Fibroblast of the conjunctiva (primary cell): ENCODE measurements at regions not wholly inside any gene's neighbourhood (a gene's known extent, or its start where the extent isn't known, plus 50 kb on each side); places are given as distances from the start of the nearest gene placed in this dataset.

Experiments used
- DNase-seq: peaks from one replicate; pipeline ENCODE4 v3.0.0-alpha.2; 2010; ENCODE audit warnings: low read depth

GRCh38 chr6:105815661-105816555 lies 270.2 kb upstream of the PRDM1 start:
- no peak for DNase-seq

DNA sequence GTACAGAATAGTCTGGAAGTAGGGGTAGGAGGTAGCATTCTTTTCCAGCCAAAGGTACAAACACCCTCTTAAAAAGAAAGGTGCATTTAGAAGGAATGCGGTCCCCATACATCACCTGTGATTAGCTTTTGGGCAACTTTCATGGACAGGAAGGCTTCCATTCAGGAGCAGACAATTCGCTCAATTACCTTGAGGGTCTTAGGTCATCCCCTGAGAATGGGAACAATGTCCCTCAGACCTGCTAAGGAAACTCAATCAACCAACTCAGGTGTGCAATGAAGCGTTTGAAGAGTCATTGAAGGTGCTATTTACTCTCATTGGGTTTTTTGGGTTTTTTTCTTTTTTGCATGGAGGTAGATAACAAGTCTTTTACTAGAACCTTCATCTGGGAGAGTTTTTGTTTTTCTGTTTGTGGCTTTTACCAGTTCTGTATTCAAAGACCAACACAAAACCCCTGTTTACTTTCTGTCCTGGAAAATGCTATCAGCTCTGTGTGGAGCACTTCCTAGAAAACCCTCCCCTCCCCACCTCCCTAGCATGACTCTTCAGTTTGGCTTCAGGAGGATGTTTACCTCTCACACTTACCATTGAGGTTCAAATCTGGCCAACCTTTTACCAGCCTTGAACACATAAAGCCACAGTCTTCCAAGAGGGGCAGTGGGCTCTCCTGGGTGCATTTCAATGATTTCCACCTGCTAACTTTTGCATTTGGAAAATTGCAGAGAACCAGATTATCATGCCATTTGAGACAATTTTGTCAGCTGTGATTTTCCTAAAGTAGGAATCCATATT lies 271.2 kb upstream of the PRDM1 start:
- DNase-seq, result no peak

- DNase-seq, result no peak
Observed at GRCh38 chr6:105810922-105811482, 275.1 kb upstream of the PRDM1 start.

DNA sequence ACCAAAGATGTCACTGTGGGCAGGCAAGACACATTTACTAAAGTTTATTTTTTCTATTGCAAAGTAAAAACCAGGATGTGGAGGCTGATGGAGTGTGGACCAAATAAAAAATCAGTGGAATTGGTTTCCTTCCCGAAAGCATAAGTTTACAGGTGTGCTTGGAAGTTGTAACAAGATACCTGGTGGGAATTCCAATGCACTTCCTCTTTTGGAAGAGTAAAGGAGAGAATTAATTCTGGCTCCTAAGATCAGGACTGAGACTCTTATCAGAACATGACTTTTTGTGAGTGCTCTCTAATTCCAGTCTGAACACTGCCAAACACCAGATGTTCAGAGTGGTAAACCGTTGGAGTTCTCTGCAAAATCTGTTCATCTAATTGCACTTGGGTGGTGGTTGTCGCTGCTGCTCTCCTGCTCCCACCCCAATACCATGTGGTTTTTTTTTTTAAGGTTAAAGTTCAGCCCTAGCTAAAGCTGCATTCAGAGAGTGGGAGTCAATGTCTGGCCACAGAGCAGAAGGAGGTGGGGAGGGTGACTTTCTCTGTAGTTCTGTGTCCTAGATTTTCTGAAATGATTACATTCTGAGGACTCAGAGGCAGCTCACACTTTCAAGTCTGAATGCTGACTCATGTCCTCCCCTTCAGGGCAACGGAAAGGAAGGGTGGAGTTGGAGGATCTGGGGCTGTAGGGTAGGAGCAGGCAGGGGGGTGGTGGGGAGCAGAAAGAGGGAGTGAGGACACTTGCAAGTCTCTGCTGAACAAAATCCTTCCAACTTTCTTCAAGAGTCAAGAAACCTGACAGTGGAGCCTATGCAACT lies 275.8 kb upstream of the PRDM1 start:
- DNase-seq, result peak; percentile 88

DNA sequence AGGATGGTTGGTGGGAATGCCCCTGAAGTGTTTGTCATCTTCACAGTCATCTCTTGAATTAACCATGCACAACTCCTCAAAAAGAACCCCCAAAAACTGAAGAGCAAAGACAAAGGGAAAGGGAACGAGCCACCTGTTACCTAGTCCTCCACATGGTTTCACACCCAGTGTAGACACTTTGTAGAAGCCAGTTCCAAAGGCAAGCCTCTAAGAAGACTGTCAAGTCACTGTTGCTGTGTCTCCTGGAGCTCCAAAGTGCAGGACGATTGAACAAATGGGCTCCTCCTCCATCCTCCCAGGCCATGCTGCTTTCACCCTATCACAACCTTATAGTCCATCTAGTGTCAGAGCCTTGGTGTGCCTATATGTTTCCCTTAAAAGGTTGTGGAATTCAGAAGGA lies 277.6 kb upstream of the PRDM1 start:
- no peak for DNase-seq

DNA sequence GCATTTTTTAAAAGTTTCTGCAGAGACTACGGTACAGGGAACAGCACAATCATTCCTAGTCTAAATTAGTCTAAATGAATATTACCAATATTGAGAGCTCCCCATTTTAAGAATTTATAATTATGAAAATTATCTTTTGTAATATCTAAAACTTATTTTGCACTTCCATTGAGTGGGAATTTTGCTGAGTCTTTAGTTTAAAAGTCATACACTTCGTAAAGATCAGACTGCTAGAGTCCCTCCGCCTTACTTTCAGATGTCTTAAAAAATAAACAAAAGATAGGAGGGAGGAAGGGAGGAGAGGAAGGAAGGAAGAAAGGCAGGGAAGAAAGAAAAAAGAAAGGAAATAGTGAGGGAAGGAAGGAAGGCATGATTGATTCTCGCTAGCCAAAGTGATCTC lies 278.2 kb upstream of the PRDM1 start:
- no peak for DNase-seq

- DNase-seq, result no peak
Observed at GRCh38 chr6:105806486-105806920, 279.6 kb upstream of the PRDM1 start.

GRCh38 chr6:105805501-105806023 lies 280.6 kb upstream of the PRDM1 start:
- no peak for DNase-seq

DNA sequence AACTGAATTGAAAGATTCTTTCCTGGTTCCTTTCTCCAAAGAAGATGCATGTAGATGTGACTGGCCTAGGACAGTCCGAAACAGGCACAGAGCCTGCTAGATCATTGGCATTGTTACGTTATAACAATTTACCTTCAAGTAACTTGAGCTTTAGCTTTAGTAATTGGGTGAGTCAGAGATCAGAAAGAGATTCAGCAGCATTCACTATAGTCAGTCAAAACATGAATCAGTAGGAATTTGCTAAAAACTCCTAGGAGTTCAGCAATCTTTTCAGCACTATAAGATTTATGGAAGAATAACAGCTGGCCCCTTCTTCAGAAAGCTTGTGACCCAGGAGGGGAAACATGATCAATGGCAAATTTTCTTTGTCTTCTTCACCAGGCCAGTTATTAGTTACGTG lies 281.7 kb upstream of the PRDM1 start:
- DNase-seq, result no peak

DNA sequence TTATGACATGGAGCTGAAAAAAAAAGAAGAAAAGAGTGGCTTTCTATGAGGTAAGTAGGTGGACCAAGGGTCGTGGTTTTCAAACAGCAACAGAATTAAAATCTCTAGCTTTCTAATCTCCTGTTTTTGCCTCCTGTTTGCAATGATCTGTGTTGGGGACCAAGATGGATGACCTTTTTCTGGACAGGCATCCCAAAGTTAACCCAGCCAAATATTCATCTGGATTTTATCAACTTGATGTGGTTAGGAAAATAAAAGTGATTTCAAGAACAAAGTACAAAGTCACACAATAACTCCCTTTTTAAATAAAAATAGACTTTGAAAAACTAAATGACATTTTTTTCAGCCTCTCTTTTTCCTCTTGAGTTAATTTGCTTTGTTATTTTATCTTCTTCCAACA lies 282.1 kb upstream of the PRDM1 start:
- no peak for DNase-seq

- DNase-seq, result no peak
Observed at GRCh38 chr6:105803442-105803841, 282.7 kb upstream of the PRDM1 start.

DNA sequence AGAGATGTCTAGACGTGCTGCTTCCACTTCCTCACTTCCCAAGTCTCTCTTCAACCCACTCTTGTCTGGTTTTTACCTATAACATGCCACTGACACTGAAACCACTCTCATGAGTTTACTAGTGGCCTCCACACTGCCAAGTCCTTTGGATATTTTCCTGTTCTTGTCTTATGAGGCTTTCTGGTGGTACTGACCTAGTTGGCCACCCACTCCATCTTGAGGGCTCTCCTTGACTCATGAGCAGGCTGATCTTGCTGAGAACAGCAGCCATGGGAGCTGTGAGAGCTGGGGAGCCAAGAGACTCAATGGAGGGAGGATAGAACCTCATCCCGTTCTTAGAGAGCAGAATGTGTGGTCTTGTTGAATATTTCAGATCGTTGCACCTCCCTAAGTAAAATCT lies 283.4 kb upstream of the PRDM1 start:
- no peak for DNase-seq

DNA sequence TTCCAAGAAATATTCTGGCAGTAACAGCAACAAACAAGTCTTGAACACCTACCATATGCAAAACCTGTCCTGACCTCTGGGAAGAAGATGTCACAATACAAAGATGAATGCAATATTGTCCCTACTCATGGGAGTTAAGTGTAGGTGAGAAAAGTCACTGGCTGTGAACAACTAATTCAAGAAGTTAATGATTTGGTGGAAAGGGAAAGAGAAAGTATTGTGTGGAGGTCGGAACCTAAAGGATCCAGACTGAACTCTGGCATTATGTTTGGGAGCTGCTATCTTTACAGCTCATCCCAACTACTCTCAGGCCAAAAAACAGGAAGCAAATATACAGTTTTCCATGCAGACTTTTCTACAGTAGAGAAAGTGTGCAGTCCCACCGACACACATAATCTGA lies 285.3 kb upstream of the PRDM1 start:
- no peak for DNase-seq

- no peak for DNase-seq
Observed at GRCh38 chr6:105800398-105800797, 285.7 kb upstream of the PRDM1 start.

DNA sequence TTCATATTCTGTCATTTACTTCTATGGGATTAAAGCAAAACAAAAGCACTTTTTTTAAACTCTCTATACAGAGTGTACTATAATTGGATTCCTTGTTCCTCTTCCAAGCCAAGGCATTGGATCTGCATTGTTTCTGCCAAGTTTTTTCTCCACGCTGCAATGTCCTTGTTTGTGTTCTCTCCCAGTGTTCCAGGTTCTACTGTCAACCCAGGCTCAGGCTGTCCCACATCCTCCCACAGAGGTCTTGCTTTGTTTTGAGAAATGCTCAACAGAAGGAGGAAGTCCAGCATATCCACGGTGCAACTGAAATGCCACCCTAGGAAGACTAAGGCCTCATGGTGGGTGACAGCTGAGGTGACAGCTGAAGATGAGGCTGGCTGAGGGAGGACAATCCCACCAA lies 287.1 kb upstream of the PRDM1 start:
- DNase-seq, result no peak

DNA sequence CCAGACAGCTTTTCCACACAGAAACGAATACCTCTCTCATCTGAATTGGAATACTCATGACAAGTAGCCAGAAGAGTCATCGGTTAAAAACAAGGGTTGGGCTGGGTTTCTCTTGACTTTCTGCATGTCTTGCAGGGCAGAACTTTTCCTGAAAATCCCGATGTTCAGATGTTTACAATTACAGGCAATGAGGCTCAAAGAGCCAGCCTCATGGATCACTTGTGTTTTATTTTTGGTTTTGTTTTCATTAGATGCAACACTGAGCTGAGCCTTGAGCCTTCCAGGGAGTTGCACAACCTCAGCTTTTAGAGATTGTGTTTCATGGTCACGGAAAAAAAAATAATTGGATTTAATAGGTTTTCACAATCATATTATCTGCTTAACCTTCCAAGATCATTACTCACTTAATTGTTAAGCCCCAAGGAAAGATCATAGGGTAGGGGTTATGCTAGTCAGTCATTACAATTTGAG lies 288.1 kb upstream of the PRDM1 start:
- DNase-seq, result peak; percentile 86

DNA sequence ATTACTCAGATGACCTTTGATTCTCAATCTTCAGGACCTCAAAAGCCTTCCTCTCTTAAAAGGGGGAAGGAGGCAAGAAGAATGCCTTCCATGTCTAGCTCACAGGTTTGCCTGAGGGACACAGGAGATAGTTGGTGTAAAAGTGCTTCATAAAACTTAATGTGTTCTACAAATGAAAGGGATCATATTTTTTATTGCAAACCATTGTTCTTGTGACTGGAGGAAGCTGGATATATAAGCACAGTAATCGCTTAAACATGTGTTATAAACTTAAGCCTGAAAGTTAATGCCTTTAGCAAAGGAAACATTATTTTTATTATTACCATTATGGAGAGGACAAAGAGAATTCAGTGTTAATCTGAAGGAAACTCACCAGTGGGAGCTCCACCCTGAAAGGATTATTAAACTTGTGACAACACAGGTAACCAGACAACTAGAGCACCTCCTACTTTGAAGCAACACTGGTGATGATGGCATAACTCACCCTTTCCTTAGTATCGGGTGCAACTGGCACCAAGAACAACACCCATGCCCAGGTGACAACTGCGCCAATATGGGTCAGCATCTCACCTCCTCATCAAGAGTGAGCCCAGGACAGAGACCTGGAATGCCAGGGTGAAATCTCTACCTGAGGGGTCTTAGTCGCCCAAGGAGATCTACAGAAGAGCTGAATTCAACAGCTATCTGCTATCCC lies 288.7 kb upstream of the PRDM1 start:
- DNase-seq, result no peak

DNA sequence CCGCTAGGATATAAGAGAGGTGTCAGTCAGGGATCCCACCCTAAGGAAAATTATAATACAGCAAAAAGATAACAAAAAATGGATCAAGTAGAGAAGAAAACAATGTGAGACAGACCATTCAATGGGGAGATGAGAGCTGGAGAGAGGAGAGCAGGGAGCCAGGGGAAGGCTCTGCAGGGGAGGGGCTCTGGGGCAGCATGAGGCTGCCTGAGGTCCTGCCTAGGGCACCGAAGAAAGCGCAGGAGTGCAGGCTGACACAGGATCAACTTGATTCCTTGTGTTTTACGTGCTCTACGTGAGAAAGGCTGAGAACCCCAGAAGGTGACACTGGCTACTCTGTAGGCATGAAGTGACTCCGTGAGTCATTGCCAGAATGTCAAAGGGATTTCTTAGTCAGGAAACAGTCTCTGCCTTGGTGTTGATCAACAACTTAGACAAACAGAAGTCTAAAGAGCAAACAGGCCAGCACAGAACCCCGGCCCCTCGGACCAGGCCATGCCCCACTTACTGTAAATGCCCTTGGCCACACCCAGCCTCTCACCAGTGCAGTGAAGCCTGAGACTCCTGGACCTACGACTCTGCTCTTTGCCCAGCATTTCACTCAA lies 290.1 kb upstream of the PRDM1 start:
- no peak for DNase-seq

DNA sequence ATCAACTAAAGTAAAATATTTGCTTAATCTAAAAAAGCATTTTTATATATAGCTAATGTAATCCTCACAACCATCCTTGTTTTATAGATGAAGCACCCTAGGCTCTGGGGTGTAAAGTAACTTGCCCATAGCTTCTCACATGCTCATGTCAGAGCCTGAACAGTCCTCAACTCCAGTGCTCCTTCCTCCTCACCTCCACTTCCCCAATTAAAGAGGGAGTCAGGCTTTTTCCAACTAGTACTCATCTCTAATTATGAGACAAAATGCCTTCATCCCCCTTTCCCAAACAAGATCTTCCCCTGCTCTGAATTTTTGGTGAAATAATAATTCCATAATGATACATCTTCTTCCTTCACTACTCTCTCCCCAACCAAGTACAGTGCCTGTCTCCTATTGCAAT lies 290.8 kb upstream of the PRDM1 start:
- no peak for DNase-seq

GRCh38 chr6:105794870-105795269 lies 291.3 kb upstream of the PRDM1 start:
- no peak for DNase-seq

DNA sequence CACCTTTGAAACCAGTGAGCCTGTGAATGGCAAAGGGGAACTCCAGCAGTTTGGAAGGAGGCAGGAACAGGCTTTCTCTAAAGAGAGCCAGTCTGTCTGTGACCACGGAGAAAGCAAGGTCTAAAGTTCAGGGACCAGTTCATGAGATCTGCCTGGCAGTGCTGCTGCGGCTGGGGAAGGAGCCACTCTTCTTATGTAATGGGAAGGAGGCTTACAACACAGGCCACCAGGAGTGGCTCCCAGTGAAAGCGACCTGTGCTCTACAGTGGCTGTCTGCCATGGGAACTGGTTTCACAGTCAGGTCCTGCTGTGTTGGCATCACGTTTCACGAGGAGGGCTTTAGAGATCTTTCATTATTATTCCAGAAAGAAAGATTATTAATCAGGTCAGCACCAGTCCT lies 291.9 kb upstream of the PRDM1 start:
- no peak for DNase-seq
